Esophagus muscularis mucosa (tissue), 4 donors: ENCODE measurements at regions not wholly inside any gene's neighbourhood (a gene's known extent, or its start where the extent isn't known, plus 50 kb on each side); places are given as distances from the start of the nearest gene placed in this dataset.

ENCODE experiments used
- CTCF ChIP-seq, 3 experiments: fragments of 200-600 bp in 2 of 3; fragments of 450-650 bp in 1 of 3; sonication (generic) in 2 of 3; IDR thresholded peaks; one replicate each; pipeline ENCODE4 v1.5.1; 2017 to 2019; ENCODE audit warnings: antibody characterized with exemption in 3 of 3, mild to moderate bottlenecking in 2 of 3, moderate library complexity in 1 of 3
- EP300 ChIP-seq: sonication (generic); formaldehyde crosslinking; IDR thresholded peaks from one replicate; pipeline ENCODE4 v1.6.1; 2017; ENCODE audit warnings: antibody characterized with exemption
- POLR2AphosphoS5 ChIP-seq, 2 donors: sonication (generic); formaldehyde crosslinking; IDR thresholded peaks; one replicate each; pipeline ENCODE4 v1.6.1; 2017; ENCODE audit warnings: antibody characterized with exemption in 2 of 2

- TF ChIP-seq EP300 (no peak), CTCF (IDR thresholded peaks at IDR 0.05) (no peak), POLR2AphosphoS5 (IDR thresholded peaks at IDR 0.05) (no peak)
Measured at GRCh38 chr5:110268985-110269384, 457.5 kb downstream of the TMEM232 start.
